GM13976 (cell line): ENCODE measurements at regions not wholly inside any gene's neighbourhood (a gene's known extent, or its start where the extent isn't known, plus 50 kb on each side); places are given as distances from the start of the nearest gene placed in this dataset.

ENCODE experiments used
- DNase-seq: peaks from one replicate; pipeline ENCODE4 v3.0.0; 2012; ENCODE audit warnings: low spot score
- CTCF ChIP-seq: IDR thresholded peaks from 2 replicates; pipeline ENCODE4 v1.5.1; 2012; ENCODE audit warnings: borderline replicate concordance, mild to moderate bottlenecking; ENCODE audit not compliant: insufficient read depth; ENCODE audit errors: extremely low read depth, missing control alignments, control extremely low read depth
- in situ Hi-C: fragments of 300-500 bp; cut with MboI; formaldehyde crosslinking; loops from one replicate; pipeline ENCODE4 v1.12.0; 2022; ENCODE audit warnings: low sequenced_read_pairs, mixed read lengths, inconsistent platforms; ENCODE audit not compliant: unreplicated experiment

GRCh38 chr6:845566-845965 lies 152.6 kb upstream of the EXOC2 start:
- in situ Hi-C loops, result no loop called here
- no peak for DNase-seq

GRCh38 chr6:845101-845500 lies 152.2 kb upstream of the EXOC2 start:
- no peak for DNase-seq
- in situ Hi-C loops, result no loop called here
- no peak for TF ChIP-seq CTCF

More at GRCh38 chr6:845566-845965, 152.6 kb upstream of the EXOC2 start:
- no peak for TF ChIP-seq CTCF

- TF ChIP-seq CTCF, result no peak
- DNase-seq, result no peak
- in situ Hi-C loops, result no loop called here
These were observed 149.2 kb upstream of the EXOC2 start for GRCh38 chr6:842141-842540.

- no peak for DNase-seq
- in situ Hi-C loops, result no loop called here
- no peak for TF ChIP-seq CTCF
These were observed 148.6 kb upstream of the EXOC2 start for GRCh38 chr6:841569-841968.

- DNase-seq, result no peak
- no peak for TF ChIP-seq CTCF
- in situ Hi-C loops, result no loop called here
These were observed 146.3 kb upstream of the EXOC2 start for GRCh38 chr6:839201-839600.

- no peak for DNase-seq
- in situ Hi-C loops, result no loop called here
- no peak for TF ChIP-seq CTCF
These were observed 144.4 kb upstream of the EXOC2 start for GRCh38 chr6:837380-837779.
